Dermis microvascular lymphatic vessel endothelial cell (primary cell): ENCODE measurements at regions not wholly inside any gene's neighbourhood (a gene's known extent, or its start where the extent isn't known, plus 50 kb on each side); places are given as distances from the start of the nearest gene placed in this dataset.

Experiments
- DNase-seq, 2 donors: peaks; one replicate each; pipeline versions ENCODE4 v3.0.0 to v3.0.0-alpha.2; 2010; ENCODE audit warnings: low read depth in 2 of 2

DNA sequence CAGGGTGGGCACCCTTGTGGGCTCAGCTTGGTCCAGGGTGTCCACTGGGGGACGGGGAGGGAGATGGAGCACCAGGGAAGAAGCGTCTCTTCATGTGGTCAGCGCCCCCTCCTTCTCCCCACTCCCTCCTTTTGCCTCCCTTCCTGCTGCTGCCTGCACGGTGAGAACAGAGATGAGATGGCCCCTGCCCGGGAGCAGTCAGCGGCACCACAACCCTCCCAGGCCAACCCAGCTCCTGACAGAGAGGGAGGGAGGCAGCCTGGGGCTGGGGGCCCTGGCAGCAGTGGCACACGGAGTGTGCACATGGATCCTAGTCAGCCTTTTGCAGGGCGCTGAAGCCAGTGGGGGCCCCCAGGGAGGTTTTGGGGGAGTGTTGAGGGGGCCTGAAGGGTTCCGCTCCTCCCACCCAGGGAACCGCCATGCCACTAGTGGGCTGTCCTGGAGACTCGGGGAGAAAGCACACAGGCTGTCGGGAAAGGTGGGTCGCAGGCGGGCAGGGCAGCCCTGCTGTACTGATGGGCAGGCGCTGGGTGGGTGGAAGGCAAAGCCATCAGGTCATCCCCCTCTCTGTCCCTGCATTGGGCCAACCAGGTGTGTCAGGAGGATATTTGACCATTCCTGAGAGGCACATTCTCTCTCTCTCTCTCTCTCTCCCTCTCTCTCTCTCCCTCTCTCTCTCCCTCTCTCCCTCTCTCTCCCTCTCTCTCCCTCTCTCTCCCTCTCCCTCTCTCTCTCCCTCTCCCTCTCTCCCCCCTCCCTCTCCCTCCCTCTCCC is 94.3 kb upstream of the BHLHE23 start:
- no peak for DNase-seq

- DNase-seq, result no peak
These were observed 93.6 kb upstream of the BHLHE23 start for GRCh38 chr20:63100174-63100925.

GRCh38 chr20:63099456-63100173 is 92.9 kb upstream of the BHLHE23 start:
- no peak for DNase-seq

DNA sequence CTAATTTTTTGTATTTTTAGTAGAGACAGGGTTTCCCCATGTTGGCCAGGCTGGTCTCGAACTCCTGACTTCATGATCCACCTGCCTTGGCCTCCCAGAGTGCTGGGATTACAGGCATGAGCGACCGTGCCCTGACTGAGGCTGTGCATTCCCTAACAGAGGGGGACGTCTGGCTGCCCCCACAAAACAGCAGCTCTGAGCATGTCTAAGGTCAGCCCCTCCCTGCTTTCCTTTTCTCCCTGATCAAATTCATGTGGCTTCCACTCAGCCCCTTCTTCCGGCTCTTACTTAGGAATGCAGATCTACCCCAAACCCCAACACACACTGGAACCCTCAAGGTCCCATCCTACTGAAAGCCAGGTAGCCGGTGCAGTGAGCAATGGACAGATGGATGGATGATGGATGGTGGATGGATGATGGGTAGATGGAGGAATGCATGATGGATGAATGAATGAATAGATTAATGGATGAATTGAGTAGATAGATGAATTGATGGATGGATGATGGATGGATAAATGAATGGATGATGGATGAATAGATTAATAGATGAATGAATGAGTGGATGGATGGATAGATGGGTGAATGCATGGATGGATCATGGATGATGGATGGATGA is 91.5 kb upstream of the BHLHE23 start:
- no peak for DNase-seq

- no peak for DNase-seq
These were observed 90.6 kb upstream of the BHLHE23 start for GRCh38 chr20:63097336-63097831.

- DNase-seq, result no peak
These were observed 90.0 kb upstream of the BHLHE23 start for GRCh38 chr20:63096681-63097335.

DNA sequence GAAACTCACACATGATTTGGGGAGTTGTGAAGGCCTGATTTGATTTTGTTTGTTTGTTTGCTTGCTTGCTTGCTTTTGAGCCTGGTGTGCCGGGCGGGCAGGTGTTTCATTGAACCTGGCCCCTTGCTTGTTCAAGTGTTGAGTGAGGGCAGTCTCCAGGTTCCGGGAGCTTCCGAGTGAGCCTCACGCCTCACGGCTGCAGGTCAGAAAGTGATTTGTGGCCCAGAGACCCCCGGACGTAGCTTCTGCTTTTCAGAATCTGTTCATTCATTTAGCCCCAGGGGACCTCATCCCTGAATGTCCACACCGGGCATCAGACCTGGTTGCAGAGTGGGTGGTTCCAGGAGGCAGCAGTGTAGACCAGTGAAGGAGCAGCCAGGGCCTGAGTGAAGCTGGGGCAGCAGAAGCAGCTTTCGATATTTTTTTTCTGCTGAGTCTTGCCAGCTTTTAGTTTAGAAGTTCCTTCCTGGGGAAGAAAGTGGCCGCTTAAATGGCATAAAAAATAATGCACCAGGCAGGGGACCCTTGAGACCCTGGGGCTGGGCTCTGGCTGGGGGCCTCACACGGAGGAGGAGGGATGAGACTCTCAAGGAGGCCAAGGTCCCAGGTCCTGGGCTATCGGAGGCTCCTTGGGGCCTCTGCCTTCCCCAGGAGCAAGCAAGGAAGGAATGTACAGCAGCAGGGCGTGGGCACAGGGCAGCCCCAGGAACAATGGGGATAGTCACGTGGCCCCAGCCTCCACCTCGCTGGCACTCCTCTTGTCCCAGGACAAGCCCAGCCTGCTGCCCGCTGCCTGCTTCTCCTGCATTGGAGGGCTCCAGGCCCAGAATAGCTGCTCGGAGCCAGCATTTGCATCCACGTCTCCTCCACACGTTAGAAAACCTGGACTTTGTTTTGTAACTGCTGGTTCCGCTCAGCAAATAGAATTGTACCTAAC is 89.2 kb upstream of the BHLHE23 start:
- DNase-seq, result no peak

DNA sequence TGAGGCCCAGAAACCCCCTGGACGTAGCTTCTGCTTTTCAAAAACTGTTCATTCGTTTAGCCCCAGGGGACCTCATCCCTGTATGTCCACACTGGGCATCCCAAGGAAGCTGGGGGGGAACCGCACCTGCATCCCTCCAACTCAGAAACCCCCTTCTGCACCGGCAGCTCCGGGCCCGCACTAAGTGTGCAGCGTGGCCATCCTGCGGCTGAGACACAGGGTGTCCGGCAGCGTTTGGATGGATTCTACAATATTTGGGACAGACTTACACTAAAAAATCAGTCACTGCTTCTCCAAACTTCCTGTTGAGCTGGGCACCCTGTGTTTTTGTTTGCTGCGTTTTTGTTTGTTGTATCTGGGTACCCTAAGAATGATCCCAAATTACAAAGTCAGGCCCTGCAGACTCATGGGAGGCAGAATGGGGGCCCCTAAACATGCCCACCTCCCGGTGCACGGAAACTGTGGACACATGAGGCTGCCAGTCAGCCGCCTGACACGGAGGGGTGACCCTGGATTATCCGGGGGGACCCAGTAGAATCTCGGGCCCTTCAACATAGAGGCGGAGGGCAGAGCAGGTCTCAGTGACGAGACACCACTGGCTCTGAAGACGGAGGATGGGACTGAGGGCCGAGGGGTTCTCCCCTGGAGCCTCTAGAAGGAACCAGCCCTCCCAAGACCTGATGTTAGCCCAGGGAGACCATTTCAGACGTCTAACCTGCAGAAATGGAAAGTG is 88.2 kb upstream of the BHLHE23 start:
- DNase-seq, result no peak

DNA sequence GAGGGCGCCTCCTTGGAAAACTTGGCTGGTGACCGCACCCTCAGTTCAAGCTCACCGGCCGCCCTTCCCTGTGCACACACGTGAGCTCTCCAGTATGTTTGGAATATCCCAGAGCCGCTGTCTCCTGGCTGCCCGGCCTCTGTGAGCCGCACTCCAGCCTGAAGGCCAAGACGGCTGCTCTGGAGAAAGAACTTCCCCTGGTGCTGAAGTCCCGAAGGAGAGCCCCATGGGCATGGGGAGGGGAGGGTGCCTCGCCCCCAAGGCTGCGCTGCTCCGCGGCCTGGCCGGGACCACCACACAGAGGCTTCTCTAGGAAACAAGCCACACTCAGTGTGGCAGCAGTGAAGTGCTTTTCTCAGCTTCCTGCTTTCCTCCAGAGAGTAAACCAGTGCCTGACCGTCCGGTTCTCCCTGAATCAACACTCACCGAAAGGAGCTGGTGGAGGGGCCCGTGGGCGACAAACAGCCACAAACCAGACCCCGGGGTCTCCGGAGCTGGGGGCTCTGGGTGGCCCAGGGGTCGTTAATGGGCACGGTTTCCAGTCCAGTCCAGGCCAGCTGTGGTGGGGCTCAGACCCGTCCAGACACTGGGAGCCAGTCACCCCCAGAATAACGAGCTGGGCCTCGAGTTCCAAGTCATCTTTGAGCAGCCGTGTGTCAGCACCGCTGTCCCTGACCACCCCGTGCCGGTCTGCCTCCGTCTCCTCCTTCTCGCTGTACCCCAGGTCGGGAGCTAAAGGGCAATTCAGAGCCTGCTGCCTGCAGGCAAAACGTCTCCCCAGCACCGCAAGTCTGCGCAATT is 87.4 kb upstream of the BHLHE23 start:
- DNase-seq, result no peak

GRCh38 chr20:63092660-63093215 is 86.0 kb upstream of the BHLHE23 start:
- no peak for DNase-seq

DNA sequence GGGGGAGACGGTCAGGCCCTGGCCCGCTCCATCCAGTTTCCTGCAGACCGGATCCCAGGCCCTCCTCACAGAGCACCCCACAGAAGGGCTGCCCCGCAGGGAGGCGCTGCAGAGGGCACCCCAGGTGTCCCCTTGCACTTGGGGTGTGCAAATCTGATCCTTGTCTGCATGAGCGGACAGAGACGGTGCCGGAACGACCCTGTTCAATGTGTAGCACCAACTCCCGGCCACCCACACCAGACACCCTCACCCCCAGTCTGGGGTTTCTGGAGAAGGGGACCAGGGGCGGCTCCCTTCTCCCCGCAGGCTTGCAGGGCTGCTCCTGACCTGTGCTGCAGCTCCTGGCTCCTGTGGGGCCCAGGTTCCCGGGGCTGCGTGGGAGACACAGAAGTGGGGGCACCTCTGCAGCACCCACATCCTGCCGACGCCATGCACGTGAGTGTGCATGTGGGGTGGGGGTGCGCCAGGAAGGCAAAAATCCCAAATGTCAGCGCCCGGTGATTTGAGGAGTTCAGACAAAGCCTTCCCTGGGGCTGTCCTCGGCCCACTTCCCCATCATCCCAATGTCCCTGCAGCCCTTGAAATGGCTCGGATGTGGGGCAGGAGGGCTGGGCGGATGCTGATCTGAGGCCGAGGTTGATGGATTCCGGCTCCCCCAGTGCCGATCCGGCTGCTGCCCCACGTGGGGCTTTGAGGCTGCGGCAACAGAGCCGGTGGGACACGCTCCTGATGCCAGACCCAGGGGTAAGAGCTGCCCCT is 85.3 kb upstream of the BHLHE23 start:
- no peak for DNase-seq

- DNase-seq, result no peak
These were observed 84.2 kb upstream of the BHLHE23 start for GRCh38 chr20:63090682-63091571.

GRCh38 chr20:63090052-63090451 is 83.3 kb upstream of the BHLHE23 start:
- DNase-seq, result no peak

DNA sequence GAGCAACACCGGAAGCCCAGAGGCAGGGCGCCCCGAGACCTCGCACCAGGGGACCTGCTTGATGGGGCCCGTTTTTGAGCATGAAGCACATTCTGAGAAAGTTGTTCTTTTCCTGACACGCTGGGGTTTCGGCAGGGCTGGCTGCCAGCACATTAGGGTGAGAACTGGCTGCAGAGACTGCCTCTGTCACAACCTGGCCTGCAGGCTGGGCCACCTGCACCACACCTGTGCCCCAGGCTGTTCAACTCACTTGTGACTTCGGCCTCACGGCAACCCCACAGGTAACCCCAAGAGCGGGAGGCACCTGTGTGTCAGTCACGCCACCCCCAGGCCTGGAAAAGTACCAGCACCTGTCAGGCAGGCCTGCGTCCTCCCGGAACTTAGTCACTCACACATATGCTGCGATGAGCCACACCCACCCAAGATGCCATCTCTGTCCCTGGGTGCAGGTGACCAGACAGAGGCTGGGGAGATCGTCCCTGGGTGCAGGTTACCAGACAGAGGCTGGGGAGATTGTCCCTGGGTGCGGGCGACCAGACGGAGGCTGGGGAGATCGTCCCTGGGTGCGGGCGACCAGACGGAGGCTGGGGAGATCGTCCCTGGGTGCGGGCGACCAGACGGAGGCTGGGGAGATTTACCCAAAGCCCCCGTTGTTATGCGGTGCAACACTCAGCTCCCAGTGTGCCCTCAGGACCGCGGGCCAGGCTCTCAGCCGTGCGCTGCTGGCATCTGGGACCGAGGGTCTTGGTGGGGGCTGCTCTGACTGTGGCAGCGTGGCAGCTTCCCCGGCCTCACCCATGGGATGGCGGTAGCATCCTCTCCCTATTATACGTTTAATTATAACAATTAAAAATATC is 82.5 kb upstream of the BHLHE23 start:
- DNase-seq, result no peak

- DNase-seq, result no peak
These were observed 81.3 kb upstream of the BHLHE23 start for GRCh38 chr20:63087872-63088680.
